Stimulated activated naive CD4-positive, alpha-beta T cell treated with Interleukin-2 at 50 U/mL for 16 hours (primary cell): ENCODE measurements at regions not wholly inside any gene's neighbourhood (a gene's known extent, or its start where the extent isn't known, plus 50 kb on each side); places are given as distances from the start of the nearest gene placed in this dataset.
"Not testable (repeated sequence)": the region's sequence is repeated elsewhere in the genome, so short reads cannot be mapped to it uniquely, and the experiment has no call there.

Source experiments
- DNase-seq: peaks from one replicate; lab custom pipeline; 2025; lab: John Stamatoyannopoulos, UW

DNA sequence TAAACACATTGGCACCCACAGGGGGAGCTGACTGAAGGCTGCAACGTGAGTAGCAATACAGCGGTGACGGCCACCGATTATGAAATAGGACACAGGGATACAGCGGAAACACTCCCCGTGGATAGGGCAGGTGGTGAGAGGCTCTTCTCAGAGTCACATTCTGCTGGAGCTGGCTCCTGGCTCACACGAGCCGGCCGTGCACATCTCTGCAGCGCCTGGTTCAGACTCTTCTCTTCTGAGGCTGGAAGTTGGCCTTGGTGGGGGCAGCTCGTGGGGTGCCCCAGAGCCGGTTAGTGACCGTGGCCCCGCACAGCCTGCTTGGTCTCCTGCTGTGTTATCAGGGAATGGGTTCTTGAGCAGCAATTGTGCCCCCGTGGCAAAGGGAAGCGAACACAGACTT is 61.3 kb upstream of the EN2 start:
- no peak for DNase-seq

DNA sequence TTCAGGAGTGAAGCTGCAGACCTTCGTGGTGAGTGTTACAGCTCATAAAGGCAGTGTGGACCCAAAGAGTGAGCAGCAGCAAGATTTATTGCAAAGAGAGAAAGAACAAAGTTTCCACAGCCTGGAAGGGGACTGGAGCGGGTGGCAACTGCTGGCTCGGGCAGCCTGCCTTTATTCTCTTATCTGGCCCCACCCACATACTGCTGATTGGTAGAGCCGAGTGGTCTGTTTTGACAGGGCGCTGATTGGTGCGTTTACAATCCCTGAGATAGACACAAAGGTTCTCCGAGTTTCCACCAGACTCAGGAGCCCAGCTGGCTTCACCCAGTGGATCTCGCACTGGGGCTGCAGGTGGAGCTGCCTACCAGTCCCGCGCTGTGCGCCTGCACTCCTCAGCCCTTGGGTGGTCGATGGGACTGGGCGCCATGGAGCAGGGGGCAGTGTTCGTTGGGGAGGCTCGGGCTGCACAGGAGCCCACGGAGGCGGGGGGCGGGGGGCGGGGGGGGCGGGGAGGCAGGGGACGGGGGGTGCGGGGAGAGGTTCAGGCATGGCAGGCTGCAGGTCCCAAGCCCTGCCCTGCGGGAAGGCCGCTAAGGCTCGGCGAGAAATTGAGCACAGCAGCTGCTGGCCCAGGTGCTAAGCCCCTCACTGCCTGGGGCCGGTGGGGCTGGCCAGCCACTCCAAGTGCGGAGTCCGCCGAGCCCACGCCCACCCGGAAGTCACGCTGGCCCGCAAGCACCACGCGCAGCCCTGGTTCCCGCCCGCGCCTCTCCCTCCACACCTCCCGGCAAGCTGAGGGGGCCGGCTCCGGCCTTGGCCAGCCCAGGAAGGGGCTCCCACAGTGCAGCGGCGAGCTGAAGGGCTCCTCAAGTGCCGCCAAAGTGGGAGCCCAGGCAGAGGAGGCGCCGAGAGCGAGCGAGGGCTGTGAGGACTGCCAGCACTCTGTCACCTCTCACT is 59.9 kb upstream of the EN2 start:
- DNase-seq = not testable (repeated sequence)

DNA sequence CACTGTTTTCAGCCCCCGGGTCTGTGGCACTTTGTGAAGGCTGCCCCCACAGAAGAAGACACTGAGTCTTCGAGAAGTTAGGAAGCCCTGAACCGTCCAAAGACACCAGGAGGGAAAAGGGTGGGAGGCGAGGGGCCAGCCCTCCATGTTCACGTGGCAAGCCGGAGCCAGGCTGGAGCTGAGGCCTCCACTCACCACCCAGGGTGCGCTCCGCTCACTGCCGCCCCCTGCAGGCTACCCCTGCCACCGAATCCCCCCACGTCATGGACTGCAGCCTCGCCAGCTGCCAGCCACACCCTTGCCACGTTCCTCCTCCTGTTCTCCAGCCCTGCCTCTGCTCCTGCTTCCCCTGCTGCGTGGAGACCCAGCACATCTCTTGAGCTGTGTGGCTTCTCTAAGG is 59.0 kb upstream of the EN2 start:
- no peak for DNase-seq

DNA sequence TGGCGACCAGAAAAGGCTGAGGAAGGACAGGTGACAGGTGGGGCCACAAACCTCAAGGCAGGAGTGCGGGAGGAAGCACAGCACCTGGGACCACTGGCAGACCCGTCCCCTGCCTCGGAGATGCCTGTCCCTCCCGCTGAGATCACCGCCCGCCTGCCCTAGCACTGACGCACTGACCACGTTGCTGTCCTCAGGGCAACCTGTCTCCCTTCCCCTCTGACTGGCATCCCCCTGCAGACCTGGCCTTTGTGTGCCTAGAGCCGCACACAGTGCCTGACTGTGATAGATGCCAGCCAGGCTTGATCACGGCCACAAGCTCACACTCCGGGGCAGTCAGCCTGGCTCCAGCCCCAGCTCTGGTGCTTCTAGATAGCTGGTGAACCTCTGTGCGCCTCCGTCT is 58.4 kb upstream of the EN2 start:
- DNase-seq = no peak

DNA sequence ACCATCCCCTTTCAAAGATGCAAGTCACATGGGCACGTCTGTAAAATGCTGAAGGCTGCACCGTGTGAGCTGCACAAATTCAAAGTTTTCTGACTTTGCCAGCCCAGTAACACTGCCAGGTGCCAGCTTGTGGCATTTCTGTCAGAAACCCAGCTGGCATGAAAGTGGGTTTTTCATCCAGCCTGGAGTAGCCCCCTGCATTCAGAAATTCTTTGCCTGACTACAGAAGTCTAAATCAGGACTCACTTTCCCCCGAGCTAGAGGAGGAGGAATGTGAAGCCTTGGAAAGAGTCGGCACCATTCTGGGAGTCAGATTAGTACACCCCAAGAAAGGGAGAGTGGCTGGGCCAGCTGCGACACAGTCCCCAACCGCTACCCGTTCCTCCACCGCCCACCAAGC is 56.7 kb upstream of the EN2 start:
- no peak for DNase-seq

DNA sequence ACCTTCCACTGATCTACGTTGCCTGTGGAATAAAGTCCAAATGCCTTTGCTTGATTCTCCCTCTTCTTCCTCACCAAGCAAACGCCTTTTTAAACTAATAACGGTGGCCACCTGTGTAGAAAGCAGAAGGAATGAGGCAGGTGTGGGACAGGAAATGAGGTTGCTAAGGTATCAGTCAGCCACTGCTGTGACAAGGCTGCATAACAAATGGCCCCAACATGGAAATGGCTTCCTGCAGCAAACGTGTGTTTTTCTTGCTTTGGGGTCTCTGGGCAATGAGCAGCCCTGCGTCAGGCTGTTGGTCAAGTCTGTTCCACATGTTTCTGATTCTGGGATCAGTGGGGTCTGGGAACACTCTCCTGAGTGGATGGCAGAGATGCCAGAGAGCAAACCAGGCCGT is 56.0 kb upstream of the EN2 start:
- no peak for DNase-seq

DNA sequence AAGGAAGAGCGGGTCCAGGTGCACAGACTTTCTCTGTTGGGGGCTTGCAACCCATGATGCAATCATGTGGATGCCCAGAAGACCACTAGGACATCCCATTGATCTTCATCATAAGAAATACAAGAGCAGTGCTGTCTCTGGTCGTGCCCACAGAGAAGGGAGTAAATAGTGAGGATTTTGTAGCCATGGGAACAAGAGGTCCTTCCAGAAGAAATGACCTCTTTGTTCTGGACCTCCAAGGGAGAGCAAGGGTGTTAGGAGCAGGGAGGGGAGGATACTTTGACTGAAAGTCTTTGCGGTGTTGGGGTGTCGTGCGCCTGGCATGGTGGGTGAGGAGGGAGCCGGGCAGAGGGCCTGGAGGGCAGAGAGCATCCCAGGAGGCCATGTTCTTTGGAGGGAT is 55.0 kb upstream of the EN2 start:
- no peak for DNase-seq

DNA sequence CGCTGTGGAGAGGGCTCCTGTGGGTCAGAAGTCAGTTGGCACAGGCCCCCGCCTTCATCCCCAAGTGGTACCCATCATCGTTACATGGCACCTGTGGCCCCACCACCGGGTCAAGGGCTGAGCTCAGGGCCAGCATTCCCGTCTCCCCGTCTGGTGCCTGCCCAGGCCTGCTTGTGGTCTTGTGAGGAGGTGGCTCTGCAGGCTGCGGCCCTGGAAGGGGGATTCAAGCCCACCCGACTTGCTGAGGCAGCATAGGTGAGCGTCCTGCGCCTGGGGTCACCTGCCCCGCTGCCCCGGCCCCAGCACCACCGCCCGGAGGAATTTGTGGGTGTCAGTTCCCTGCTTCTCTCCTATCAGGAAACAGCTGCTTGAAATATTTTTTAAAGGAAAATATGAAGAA is 53.0 kb upstream of the EN2 start:
- no peak for DNase-seq

DNA sequence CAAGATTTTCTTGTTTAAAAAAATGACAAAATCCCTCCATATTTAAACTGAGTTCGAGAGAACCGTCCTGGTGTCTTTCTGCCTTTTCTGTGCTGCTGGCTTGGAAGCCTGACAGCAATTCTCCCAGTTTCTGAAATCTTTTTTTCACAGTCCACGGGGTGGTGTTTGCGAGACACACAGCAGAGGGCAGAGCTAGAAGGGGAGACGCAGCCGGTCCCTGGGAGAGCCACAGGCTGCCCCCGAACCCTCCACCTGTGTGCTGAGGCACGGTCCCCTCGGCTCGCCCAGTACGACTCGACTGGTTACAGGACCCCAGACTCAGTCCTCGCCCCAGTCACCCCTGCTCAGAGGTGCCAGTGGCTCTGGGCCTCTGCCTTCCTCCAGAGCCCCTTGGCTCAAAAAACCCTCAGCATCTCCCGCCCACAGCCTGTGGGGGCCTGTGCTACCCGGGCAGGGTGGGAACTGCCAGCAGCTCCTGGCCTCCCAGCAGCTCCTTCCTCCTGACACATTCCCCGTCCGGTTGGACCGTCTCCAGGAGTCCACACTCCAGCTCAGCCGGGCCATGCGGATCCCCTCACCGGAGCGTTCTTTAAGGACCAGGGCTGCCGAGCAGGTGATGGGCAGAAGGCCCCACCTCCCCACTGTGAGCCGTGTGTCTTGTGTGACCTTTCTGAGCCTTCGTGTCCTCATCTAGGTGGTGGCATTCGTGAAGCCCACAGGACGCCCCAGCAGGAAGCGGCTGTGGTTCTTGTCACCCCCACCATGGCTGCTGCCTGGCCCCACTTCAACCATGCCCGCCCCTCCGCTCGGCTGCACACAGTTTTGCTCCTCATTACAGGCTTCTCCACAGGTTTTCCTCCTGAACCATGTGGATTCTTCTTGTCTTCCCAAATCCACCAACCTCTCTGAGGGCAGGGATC is 52.3 kb upstream of the EN2 start:
- DNase-seq = no peak

DNA sequence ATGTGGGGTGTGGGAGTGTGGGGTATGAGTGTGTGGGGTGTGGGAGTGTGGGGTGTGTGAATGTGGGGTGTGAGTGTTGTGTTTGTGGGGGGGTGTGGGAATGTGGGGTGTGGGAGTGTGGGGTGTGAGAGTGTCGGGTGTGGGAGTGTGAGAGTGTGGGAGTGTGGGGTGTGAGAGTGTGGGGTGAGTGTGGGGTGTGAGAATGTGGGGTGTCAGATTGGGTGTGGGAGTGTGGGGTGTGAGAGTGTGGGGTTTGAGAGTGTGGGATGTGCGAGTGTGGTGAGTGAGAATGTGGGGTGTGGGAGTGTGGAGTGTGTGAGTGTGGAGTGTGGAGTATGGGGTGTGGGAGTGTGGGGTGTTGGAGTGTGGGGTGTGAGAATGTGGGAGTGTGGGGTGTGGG is 50.1 kb upstream of the EN2 start:
- DNase-seq = no peak
